SK-N-SH treated with all-trans-retinoic acid at 6 μM for 48 hours (cell line): ENCODE measurements at regions not wholly inside any gene's neighbourhood (a gene's known extent, or its start where the extent isn't known, plus 50 kb on each side); places are given as distances from the start of the nearest gene placed in this dataset.

Source experiments
- ATAC-seq: fragments of 200-7000 bp; cut with Tn5 transposase; 3 replicates; pipeline ENCODE4 v1.9.1; 2020; ENCODE audit warnings: mild to moderate bottlenecking, moderate library complexity
- ARNTL ChIP-seq: fragments of 450-650 bp; formaldehyde crosslinking; IDR thresholded peaks from 2 replicates; pipeline ENCODE4 v1.5.0; 2020; ENCODE audit warnings: low read depth, mild to moderate bottlenecking, moderate library complexity, borderline replicate concordance
- BACH2 ChIP-seq: fragments of 250-450 bp; sonication (Bioruptor Pico); IDR thresholded peaks from 2 replicates; pipeline ENCODE4 v1.9.0; 2021; ENCODE audit warnings: mild to moderate bottlenecking, borderline replicate concordance
- CSDC2 ChIP-seq: fragments of 250-450 bp; sonication (Bioruptor Pico); IDR thresholded peaks from 2 replicates; pipeline ENCODE4 v1.5.0; 2020; ENCODE audit warnings: mild to moderate bottlenecking, moderate library complexity
- CSRNP3 ChIP-seq: fragments of 250-450 bp; sonication (Bioruptor Pico); IDR thresholded peaks from 2 replicates; pipeline ENCODE4 v1.5.1; 2021; ENCODE audit warnings: mild to moderate bottlenecking, moderate library complexity
- ESRRG ChIP-seq: fragments of 250-450 bp; sonication (Bioruptor Pico); IDR thresholded peaks from 2 replicates; pipeline ENCODE4 v1.6.1; 2021; ENCODE audit warnings: mild to moderate bottlenecking
- GLIS3 ChIP-seq: fragments of 250-450 bp; sonication (Bioruptor Pico); IDR thresholded peaks from 2 replicates; pipeline ENCODE4 v1.5.0; 2020; ENCODE audit warnings: mild to moderate bottlenecking, moderate library complexity
- ISL1 ChIP-seq: fragments of 250-450 bp; sonication (Bioruptor Pico); IDR thresholded peaks from 2 replicates; pipeline ENCODE4 v2.1.2; 2022; ENCODE audit warnings: mild to moderate bottlenecking, moderate library complexity
- OSR1 ChIP-seq: fragments of 250-450 bp; sonication (Bioruptor Pico); IDR thresholded peaks from 2 replicates; pipeline ENCODE4 v1.8.0; 2022; ENCODE audit warnings: moderate library complexity, mild to moderate bottlenecking, inconsistent platforms
- RARB ChIP-seq: fragments of 250-450 bp; sonication (Bioruptor Pico); IDR thresholded peaks from 2 replicates; pipeline ENCODE4 v1.8.0; 2021; ENCODE audit warnings: mild to moderate bottlenecking, moderate library complexity
- SNAI2 ChIP-seq: fragments of 250-450 bp; sonication (Bioruptor Pico); IDR thresholded peaks from 2 replicates; pipeline ENCODE4 v1.5.0; 2020; ENCODE audit warnings: mild to moderate bottlenecking, moderate library complexity
- TCF4 ChIP-seq: fragments of 250-450 bp; sonication (Bioruptor Pico); IDR thresholded peaks from 2 replicates; pipeline ENCODE4 v1.8.0; 2021; ENCODE audit warnings: mild to moderate bottlenecking, moderate library complexity, borderline replicate concordance
- TOX ChIP-seq: fragments of 250-450 bp; sonication (Bioruptor Pico); IDR thresholded peaks from 2 replicates; pipeline ENCODE4 v1.8.0; 2021; ENCODE audit warnings: mild to moderate bottlenecking, moderate library complexity, borderline replicate concordance
- ZC3H10 ChIP-seq: fragments of 250-450 bp; sonication (Bioruptor Pico); IDR thresholded peaks from 2 replicates; pipeline ENCODE4 v1.5.1; 2021; ENCODE audit warnings: mild to moderate bottlenecking, moderate library complexity
- ZFP3 ChIP-seq: fragments of 250-450 bp; sonication (Bioruptor Pico); IDR thresholded peaks from 2 replicates; pipeline ENCODE4 v1.5.0; 2020; ENCODE audit warnings: mild to moderate bottlenecking, moderate library complexity
- ZFP30 ChIP-seq: fragments of 450-650 bp; formaldehyde crosslinking; IDR thresholded peaks from 2 replicates; pipeline ENCODE4 v1.5.0; 2022; ENCODE audit warnings: mild to moderate bottlenecking, moderate library complexity
- ZNF565 ChIP-seq: fragments of 450-650 bp; formaldehyde crosslinking; conservative IDR thresholded peaks from 2 replicates; pipeline ENCODE4 v1.5.0; 2020; ENCODE audit warnings: low read depth, mild to moderate bottlenecking, moderate library complexity
- ZNF70 ChIP-seq: fragments of 450-650 bp; formaldehyde crosslinking; IDR thresholded peaks from 2 replicates; pipeline ENCODE4 v1.5.0; 2020; ENCODE audit warnings: mild to moderate bottlenecking, moderate library complexity
- ZNF8 ChIP-seq: fragments of 450-650 bp; formaldehyde crosslinking; IDR thresholded peaks from 2 replicates; pipeline ENCODE4 v1.5.0; 2020; ENCODE audit warnings: mild to moderate bottlenecking, moderate library complexity
- TF ChIP-seq, protein P1 (sequence below): fragments of 250-450 bp; sonication (Bioruptor Pico); IDR thresholded peaks from 2 replicates; pipeline ENCODE4 v1.5.0; 2020; ENCODE audit warnings: mild to moderate bottlenecking, moderate library complexity
- TF ChIP-seq, protein P2 (sequence below): fragments of 250-450 bp; sonication (Bioruptor Pico); IDR thresholded peaks from 2 replicates; pipeline ENCODE4 v1.8.0; 2021; ENCODE audit warnings: low read depth, mild to moderate bottlenecking, moderate library complexity, borderline replicate concordance
- TF ChIP-seq, protein P3 (sequence below): fragments of 250-450 bp; sonication (Bioruptor Pico); IDR thresholded peaks from 2 replicates; pipeline ENCODE4 v1.5.1; 2020; ENCODE audit warnings: low read depth, mild to moderate bottlenecking, moderate library complexity
- TF ChIP-seq, protein P4 (sequence below): fragments of 250-450 bp; sonication (Bioruptor Pico); IDR thresholded peaks from 2 replicates; pipeline ENCODE4 v1.8.0; 2020; ENCODE audit warnings: mild to moderate bottlenecking, moderate library complexity, borderline replicate concordance

DNA sequence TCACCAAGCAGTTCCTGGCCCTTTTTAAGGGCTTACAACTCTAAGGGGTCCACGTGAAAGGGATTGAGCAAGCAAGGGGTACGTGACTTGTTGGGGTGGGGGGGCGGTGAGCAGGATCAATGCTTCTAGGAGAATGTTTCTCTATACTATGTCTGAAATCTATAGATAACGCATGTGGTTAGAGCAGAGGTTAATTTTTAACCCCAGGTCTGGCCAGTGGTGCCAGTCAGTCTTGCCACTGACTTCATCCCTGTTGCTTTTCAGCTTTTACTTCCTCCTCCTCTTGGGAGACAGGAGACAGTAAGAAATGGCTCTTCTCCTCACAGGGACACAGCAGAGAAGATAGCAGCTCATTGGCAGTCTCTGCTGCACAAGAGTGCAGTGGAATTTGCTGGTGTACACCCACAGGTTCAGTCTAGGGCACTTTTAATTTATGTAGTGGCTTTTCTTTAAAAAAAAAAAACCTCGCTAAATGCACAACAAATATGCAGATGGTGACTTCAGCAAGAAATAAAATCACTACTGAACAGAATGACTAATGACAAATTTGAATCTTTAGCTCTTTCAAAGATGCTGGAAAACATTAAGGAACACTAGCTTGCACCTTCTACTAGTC lies 190.5 kb downstream of the CCNG2 start:
- ATAC-seq: no peak
- TF ChIP-seq ZNF565 (CRISPR knock-in tag): no peak
- TF ChIP-seq, protein P1, sequence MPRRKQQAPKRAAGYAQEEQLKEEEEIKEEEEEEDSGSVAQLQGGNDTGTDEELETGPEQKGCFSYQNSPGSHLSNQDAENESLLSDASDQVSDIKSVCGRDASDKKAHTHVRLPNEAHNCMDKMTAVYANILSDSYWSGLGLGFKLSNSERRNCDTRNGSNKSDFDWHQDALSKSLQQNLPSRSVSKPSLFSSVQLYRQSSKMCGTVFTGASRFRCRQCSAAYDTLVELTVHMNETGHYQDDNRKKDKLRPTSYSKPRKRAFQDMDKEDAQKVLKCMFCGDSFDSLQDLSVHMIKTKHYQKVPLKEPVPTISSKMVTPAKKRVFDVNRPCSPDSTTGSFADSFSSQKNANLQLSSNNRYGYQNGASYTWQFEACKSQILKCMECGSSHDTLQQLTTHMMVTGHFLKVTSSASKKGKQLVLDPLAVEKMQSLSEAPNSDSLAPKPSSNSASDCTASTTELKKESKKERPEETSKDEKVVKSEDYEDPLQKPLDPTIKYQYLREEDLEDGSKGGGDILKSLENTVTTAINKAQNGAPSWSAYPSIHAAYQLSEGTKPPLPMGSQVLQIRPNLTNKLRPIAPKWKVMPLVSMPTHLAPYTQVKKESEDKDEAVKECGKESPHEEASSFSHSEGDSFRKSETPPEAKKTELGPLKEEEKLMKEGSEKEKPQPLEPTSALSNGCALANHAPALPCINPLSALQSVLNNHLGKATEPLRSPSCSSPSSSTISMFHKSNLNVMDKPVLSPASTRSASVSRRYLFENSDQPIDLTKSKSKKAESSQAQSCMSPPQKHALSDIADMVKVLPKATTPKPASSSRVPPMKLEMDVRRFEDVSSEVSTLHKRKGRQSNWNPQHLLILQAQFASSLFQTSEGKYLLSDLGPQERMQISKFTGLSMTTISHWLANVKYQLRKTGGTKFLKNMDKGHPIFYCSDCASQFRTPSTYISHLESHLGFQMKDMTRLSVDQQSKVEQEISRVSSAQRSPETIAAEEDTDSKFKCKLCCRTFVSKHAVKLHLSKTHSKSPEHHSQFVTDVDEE: no peak
- TF ChIP-seq, protein P2, sequence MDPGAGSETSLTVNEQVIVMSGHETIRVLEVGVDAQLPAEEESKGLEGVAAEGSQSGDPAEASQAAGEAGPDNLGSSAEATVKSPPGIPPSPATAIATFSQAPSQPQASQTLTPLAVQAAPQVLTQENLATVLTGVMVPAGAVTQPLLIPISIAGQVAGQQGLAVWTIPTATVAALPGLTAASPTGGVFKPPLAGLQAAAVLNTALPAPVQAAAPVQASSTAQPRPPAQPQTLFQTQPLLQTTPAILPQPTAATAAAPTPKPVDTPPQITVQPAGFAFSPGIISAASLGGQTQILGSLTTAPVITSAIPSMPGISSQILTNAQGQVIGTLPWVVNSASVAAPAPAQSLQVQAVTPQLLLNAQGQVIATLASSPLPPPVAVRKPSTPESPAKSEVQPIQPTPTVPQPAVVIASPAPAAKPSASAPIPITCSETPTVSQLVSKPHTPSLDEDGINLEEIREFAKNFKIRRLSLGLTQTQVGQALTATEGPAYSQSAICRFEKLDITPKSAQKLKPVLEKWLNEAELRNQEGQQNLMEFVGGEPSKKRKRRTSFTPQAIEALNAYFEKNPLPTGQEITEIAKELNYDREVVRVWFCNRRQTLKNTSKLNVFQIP (CRISPR knock-in tag): no peak
- TF ChIP-seq TOX (CRISPR knock-in tag): no peak

GRCh38 chr4:77348815-77349214 lies 191.8 kb downstream of the CCNG2 start:
- ATAC-seq: no peak
- TF ChIP-seq ZC3H10 (CRISPR knock-in tag) (no peak), ZNF70 (CRISPR knock-in tag) (no peak), CSDC2 (CRISPR knock-in tag) (no peak), ISL1 (CRISPR knock-in tag) (no peak), ZFP3 (CRISPR knock-in tag) (no peak), OSR1 (CRISPR knock-in tag) (no peak), ESRRG (no peak), ZNF8 (no peak), RARB (CRISPR knock-in tag) (no peak), GLIS3 (CRISPR knock-in tag) (no peak), TCF4 (CRISPR knock-in tag) (no peak), BACH2 (CRISPR knock-in tag) (no peak), CSRNP3 (CRISPR knock-in tag) (no peak), ARNTL (CRISPR knock-in tag) (no peak), SNAI2 (CRISPR knock-in tag) (no peak), ZNF565 (CRISPR knock-in tag) (no peak), ZFP30 (CRISPR knock-in tag) (no peak)
- TF ChIP-seq, protein P3, sequence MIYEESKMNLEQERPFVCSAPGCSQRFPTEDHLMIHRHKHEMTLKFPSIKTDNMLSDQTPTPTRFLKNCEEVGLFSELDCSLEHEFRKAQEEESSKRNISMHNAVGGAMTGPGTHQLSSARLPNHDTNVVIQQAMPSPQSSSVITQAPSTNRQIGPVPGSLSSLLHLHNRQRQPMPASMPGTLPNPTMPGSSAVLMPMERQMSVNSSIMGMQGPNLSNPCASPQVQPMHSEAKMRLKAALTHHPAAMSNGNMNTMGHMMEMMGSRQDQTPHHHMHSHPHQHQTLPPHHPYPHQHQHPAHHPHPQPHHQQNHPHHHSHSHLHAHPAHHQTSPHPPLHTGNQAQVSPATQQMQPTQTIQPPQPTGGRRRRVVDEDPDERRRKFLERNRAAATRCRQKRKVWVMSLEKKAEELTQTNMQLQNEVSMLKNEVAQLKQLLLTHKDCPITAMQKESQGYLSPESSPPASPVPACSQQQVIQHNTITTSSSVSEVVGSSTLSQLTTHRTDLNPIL (CRISPR knock-in tag): no peak
- TF ChIP-seq, protein P4, sequence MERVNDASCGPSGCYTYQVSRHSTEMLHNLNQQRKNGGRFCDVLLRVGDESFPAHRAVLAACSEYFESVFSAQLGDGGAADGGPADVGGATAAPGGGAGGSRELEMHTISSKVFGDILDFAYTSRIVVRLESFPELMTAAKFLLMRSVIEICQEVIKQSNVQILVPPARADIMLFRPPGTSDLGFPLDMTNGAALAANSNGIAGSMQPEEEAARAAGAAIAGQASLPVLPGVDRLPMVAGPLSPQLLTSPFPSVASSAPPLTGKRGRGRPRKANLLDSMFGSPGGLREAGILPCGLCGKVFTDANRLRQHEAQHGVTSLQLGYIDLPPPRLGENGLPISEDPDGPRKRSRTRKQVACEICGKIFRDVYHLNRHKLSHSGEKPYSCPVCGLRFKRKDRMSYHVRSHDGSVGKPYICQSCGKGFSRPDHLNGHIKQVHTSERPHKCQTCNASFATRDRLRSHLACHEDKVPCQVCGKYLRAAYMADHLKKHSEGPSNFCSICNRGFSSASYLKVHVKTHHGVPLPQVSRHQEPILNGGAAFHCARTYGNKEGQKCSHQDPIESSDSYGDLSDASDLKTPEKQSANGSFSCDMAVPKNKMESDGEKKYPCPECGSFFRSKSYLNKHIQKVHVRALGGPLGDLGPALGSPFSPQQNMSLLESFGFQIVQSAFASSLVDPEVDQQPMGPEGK (CRISPR knock-in tag): no peak
- TF ChIP-seq, protein P2 (CRISPR knock-in tag): no peak
